ENCODE measurements at regions not wholly inside any gene's neighbourhood (a gene's known extent, or its start where the extent isn't known, plus 50 kb on each side); places are given as distances from the start of the nearest gene placed in this dataset.
A peak's percentile ranks its signal among the peaks of the same experiment; 100 is the strongest.
"Not testable (repeated sequence)": the region's sequence is repeated elsewhere in the genome, so short reads cannot be mapped to it uniquely, and the experiment has no call there.

GRCh38 chr2:216746268-216746667 is 50.9 kb upstream of the IGFBP5 start:
- not testable (repeated sequence) for H3K4me1 ChIP-seq (ENCODE audit: control insufficient read depth, low read length); H3K9me3 ChIP-seq (ENCODE audit: control insufficient read depth, insufficient read depth, low read length); H3K79me2 ChIP-seq (ENCODE audit: control insufficient read depth, low read length); H3F3A ChIP-seq (ENCODE audit: control insufficient read depth, insufficient read depth); H3K27me3 ChIP-seq (ENCODE audit: control insufficient read depth, low read length); H3K4me3 ChIP-seq (ENCODE audit: low read length); H3K4me2 ChIP-seq (ENCODE audit: low read length); H3K36me3 ChIP-seq (ENCODE audit: control insufficient read depth, low read length); H3K27ac ChIP-seq (ENCODE audit: low read depth, low read length); H4K20me1 ChIP-seq (ENCODE audit: control insufficient read depth, insufficient read depth, low read depth, low read length); H3K9me2 ChIP-seq (replicated peaks; ENCODE audit: control insufficient read depth, low read length)
- TF ChIP-seq, protein P1, sequence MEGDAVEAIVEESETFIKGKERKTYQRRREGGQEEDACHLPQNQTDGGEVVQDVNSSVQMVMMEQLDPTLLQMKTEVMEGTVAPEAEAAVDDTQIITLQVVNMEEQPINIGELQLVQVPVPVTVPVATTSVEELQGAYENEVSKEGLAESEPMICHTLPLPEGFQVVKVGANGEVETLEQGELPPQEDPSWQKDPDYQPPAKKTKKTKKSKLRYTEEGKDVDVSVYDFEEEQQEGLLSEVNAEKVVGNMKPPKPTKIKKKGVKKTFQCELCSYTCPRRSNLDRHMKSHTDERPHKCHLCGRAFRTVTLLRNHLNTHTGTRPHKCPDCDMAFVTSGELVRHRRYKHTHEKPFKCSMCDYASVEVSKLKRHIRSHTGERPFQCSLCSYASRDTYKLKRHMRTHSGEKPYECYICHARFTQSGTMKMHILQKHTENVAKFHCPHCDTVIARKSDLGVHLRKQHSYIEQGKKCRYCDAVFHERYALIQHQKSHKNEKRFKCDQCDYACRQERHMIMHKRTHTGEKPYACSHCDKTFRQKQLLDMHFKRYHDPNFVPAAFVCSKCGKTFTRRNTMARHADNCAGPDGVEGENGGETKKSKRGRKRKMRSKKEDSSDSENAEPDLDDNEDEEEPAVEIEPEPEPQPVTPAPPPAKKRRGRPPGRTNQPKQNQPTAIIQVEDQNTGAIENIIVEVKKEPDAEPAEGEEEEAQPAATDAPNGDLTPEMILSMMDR (IDR thresholded peaks at IDR 0.05; ENCODE audit: low read depth, low read length, poor library complexity, severe bottlenecking): peak; percentile 51

DNA sequence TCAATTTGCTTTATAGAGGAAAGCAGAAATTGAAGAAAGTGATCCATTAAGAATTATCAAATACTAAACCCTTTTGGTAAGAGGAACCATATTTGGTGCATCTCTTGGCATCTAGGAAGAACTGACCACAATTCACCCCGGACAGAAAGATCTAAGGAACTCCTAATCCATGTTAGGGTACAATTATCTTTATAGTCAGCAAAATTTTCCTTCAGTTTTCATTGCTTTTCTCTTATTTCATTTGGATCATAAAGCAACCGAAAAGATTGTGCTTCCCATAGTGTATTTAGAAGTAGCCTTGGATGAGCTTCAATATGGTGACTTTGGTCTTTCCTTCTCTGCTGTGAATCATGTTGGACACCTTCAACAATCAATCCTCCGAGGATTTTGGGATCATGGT is 50.1 kb upstream of the IGFBP5 start:
- TF ChIP-seq EZH2phosphoT487 (IDR thresholded peaks at IDR 0.05; ENCODE audit: borderline replicate concordance, low read length): no peak
- TF ChIP-seq, protein P1 (IDR thresholded peaks at IDR 0.05; ENCODE audit: low read depth, low read length, poor library complexity, severe bottlenecking): no peak
- Histone ChIP-seq H3K27ac (ENCODE audit: low read depth, low read length) (no peak overlapping the region), H3K79me2 (ENCODE audit: control insufficient read depth, low read length) (no peaks in the 10 kb centered on the region), H4K20me1 (ENCODE audit: control insufficient read depth, insufficient read depth, low read depth, low read length) (no peaks in the 10 kb centered on the region), H3K27me3 (ENCODE audit: control insufficient read depth, low read length) (no peaks in the 10 kb centered on the region), H3K4me3 (ENCODE audit: low read length) (no peak overlapping the region), H3K4me2 (ENCODE audit: low read length) (no peak overlapping the region), H3K9me2 (replicated peaks; ENCODE audit: control insufficient read depth, low read length) (no peaks in the 10 kb centered on the region), H3F3A (ENCODE audit: control insufficient read depth, insufficient read depth) (no peaks in the 10 kb centered on the region), H3K9me3 (ENCODE audit: control insufficient read depth, insufficient read depth, low read length) (no peaks in the 10 kb centered on the region), H3K36me3 (ENCODE audit: control insufficient read depth, low read length) (no peaks in the 10 kb centered on the region), H3K4me1 (ENCODE audit: control insufficient read depth, low read length) (no peaks in the 10 kb centered on the region)
